ENCODE measurements at regions not wholly inside any gene's neighbourhood (a gene's known extent, or its start where the extent isn't known, plus 50 kb on each side); places are given as distances from the start of the nearest gene placed in this dataset.

DNA sequence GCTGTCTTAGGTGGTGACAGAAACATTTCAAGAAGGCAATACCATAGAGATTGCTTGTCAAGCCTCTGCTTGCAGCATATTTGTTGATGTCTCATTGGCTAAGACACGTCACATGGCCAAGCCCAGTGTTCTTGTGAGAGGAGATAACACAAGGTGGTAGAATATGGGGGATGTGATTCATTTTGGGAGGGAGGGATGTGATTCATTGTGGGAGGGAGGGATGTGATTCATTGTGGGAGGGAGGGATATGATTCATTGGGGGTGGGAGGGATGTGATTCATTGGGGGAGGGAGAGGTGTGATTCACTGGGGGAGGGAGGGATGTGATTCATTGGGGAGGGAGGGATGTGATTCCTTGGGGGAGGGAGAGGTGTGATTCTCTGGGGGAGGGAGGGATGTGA lies 470.5 kb upstream of the SALL1 start:
- H4K20me1 ChIP-seq (ENCODE audit: insufficient read depth, low read length): no peaks in the 10 kb centered on the region
- in situ Hi-C loops (cut with HindIII; ENCODE audit: extremely low pct_ligation_motif_present, low pct_unique_long_range_greater_than_20kb): no loop called here
- CTCF ChIA-PET (ENCODE audit: low intra/inter-chr PET ratio, low total read pairs): no interaction called here

DNA sequence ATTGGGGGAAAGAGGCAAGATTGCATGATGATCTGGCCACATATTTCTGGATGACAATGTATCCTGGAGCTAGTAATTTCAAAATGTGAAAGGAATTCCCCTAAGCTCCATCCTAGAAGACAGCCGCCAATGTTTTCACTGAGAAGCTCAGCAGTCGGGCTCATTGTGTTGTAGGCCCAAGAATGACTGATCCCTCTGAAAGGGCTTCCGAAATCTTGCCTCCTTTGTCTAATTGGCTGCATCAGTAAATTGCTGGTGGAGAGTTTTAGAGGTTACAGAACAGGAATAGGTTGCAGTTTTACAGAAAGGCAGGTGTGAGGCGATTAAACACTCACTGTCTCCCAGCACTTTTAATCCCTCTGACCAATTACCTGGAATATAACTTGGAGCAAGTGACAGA lies 464.1 kb upstream of the SALL1 start:
- intact Hi-C loops (cut with micrococcal nuclease; ENCODE audit: unreplicated experiment): no loop called here
- TF ChIP-seq ZNF501 (CRISPR knock-in tag; IDR thresholded peaks at IDR 0.05): no peak
- TF ChIP-seq, protein P1, sequence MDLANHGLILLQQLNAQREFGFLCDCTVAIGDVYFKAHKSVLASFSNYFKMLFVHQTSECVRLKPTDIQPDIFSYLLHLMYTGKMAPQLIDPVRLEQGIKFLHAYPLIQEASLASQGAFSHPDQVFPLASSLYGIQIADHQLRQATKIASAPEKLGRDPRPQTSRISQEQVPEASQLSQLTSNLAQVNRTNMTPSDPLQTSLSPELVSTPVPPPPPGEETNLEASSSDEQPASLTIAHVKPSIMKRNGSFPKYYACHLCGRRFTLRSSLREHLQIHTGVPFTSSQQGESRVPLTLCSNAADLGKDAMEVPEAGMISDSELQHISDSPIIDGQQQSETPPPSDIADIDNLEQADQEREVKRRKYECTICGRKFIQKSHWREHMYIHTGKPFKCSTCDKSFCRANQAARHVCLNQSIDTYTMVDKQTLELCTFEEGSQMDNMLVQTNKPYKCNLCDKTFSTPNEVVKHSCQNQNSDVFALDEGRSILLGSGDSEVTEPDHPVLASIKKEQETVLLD (CRISPR knock-in tag; IDR thresholded peaks at IDR 0.05; ENCODE audit: low read depth): no peak
- TF ChIP-seq, protein P2, sequence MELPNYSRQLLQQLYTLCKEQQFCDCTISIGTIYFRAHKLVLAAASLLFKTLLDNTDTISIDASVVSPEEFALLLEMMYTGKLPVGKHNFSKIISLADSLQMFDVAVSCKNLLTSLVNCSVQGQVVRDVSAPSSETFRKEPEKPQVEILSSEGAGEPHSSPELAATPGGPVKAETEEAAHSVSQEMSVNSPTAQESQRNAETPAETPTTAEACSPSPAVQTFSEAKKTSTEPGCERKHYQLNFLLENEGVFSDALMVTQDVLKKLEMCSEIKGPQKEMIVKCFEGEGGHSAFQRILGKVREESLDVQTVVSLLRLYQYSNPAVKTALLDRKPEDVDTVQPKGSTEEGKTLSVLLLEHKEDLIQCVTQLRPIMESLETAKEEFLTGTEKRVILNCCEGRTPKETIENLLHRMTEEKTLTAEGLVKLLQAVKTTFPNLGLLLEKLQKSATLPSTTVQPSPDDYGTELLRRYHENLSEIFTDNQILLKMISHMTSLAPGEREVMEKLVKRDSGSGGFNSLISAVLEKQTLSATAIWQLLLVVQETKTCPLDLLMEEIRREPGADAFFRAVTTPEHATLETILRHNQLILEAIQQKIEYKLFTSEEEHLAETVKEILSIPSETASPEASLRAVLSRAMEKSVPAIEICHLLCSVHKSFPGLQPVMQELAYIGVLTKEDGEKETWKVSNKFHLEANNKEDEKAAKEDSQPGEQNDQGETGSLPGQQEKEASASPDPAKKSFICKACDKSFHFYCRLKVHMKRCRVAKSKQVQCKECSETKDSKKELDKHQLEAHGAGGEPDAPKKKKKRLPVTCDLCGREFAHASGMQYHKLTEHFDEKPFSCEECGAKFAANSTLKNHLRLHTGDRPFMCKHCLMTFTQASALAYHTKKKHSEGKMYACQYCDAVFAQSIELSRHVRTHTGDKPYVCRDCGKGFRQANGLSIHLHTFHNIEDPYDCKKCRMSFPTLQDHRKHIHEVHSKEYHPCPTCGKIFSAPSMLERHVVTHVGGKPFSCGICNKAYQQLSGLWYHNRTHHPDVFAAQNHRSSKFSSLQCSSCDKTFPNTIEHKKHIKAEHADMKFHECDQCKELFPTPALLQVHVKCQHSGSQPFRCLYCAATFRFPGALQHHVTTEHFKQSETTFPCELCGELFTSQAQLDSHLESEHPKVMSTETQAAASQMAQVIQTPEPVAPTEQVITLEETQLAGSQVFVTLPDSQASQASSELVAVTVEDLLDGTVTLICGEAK (IDR thresholded peaks at IDR 0.05): no peak
- TF ChIP-seq, protein P2 (CRISPR knock-in tag; IDR thresholded peaks at IDR 0.05): no peak
- TF ChIP-seq ZBTB20 (CRISPR knock-in tag; IDR thresholded peaks at IDR 0.05; ENCODE audit: borderline replicate concordance, low read depth): no peak
- TF ChIP-seq ZNF614 (CRISPR knock-in tag; IDR thresholded peaks at IDR 0.05; ENCODE audit: borderline replicate concordance): no peak
- TF ChIP-seq DPF2 (CRISPR knock-in tag; IDR thresholded peaks at IDR 0.05; ENCODE audit: borderline replicate concordance, low read depth): no peak
- no peak for TF ChIP-seq YEATS2 (CRISPR knock-in tag; IDR thresholded peaks at IDR 0.05; ENCODE audit: borderline replicate concordance)

More for the DNA sequence above, 470.5 kb upstream of the SALL1 start:
- FAIRE-seq (no peak), ATAC-seq (no peak), DNase-seq (ENCODE audit: low spot score) (no peak)
- intact Hi-C loops (cut with micrococcal nuclease; ENCODE audit: unreplicated experiment): no loop called here
- 3% methylated on average over 1 of the region's 1 CpG for WGBS (ENCODE audit: low lambda C conversion rate)
- no peak overlapping the region for H3K4me2 ChIP-seq (ENCODE audit: low read depth, low read length)
- H3K27me3 ChIP-seq (ENCODE audit: control insufficient read depth in 1 of 2, insufficient read depth in 2 of 2, low read length in 2 of 2): peaks cover 0 to 2% of the 10 kb centered on the region in 2 experiments; a peak in 1 of 5 replicates
- no peak overlapping the region for H3K27ac ChIP-seq (ENCODE audit: extremely low read length, insufficient read depth, low read length)
- no peak overlapping the region for H3K9ac ChIP-seq (ENCODE audit: insufficient read depth, low read depth, low read length)
- H3K4me1 ChIP-seq (ENCODE audit: insufficient read depth, low read length): no peaks in the 10 kb centered on the region
- H3K4me3 ChIP-seq (replicated peaks in 1 of 3; ENCODE audit: insufficient read depth in 1 of 3, low read depth in 2 of 3, low read length in 3 of 3): no peak overlapping the region
- BruUV-seq (replicated peaks): no TSS peak
- POLR2A ChIA-PET: no interaction called here
- no peak for TF ChIP-seq ZNF607 (CRISPR knock-in tag; IDR thresholded peaks at IDR 0.05; ENCODE audit: borderline replicate concordance)
- 0 out of 2 replicates have a peak, but pooled peaks have one; percentile 9 for TF ChIP-seq CREB1 (IDR thresholded peaks at IDR 0.05)
- TF ChIP-seq CREB1 (CRISPR knock-in tag; IDR thresholded peaks at IDR 0.05): no peak
- no peaks in the 10 kb centered on the region for H3K36me3 ChIP-seq (replicated peaks in 1 of 2; ENCODE audit: control insufficient read depth in 1 of 2, insufficient read depth in 2 of 2, low read length in 2 of 2)
- H3K79me2 ChIP-seq (ENCODE audit: insufficient read depth, low read length): no peaks in the 10 kb centered on the region
- H3K9me3 ChIP-seq (ENCODE audit: low read length): no peaks in the 10 kb centered on the region
- H2AFZ ChIP-seq (ENCODE audit: low read length): no peak overlapping the region

More for the DNA sequence above, 464.1 kb upstream of the SALL1 start:
- no TSS peak for BruUV-seq (replicated peaks)
- no peaks in the 10 kb centered on the region for H3K79me2 ChIP-seq (ENCODE audit: insufficient read depth, low read length)
- no peak overlapping the region for H3K4me2 ChIP-seq (ENCODE audit: low read depth, low read length)
- H4K20me1 ChIP-seq (ENCODE audit: insufficient read depth, low read length): no peaks in the 10 kb centered on the region
- ChIA-PET POLR2A (no interaction called here), CTCF (ENCODE audit: low intra/inter-chr PET ratio, low total read pairs) (no interaction called here)
- no peak for FAIRE-seq
- H3K27ac ChIP-seq (ENCODE audit: extremely low read length, insufficient read depth, low read length): no peak overlapping the region
- no peak for ATAC-seq
- WGBS (ENCODE audit: low lambda C conversion rate): 45% methylated on average over 4 of the region's 4 CpGs
- H3K4me3 ChIP-seq (replicated peaks in 1 of 3; ENCODE audit: insufficient read depth in 1 of 3, low read depth in 2 of 3, low read length in 3 of 3): no peak overlapping the region
- H3K9me3 ChIP-seq (ENCODE audit: low read length): no peaks in the 10 kb centered on the region
- H3K27me3 ChIP-seq (ENCODE audit: control insufficient read depth in 1 of 2, insufficient read depth in 2 of 2, low read length in 2 of 2): peaks cover 0 to 2% of the 10 kb centered on the region in 2 experiments; a peak in 1 of 5 replicates
- H3K4me1 ChIP-seq (ENCODE audit: insufficient read depth, low read length): no peaks in the 10 kb centered on the region
- no peak for DNase-seq (ENCODE audit: low spot score)
- H3K36me3 ChIP-seq (replicated peaks in 1 of 2; ENCODE audit: control insufficient read depth in 1 of 2, insufficient read depth in 2 of 2, low read length in 2 of 2): no peaks in the 10 kb centered on the region
- no peak overlapping the region for H2AFZ ChIP-seq (ENCODE audit: low read length)
- in situ Hi-C loops (cut with HindIII; ENCODE audit: extremely low pct_ligation_motif_present, low pct_unique_long_range_greater_than_20kb): no loop called here
- no peak overlapping the region for H3K9ac ChIP-seq (ENCODE audit: insufficient read depth, low read depth, low read length)
